Neural progenitor cell (in vitro differentiated cells): ENCODE measurements at regions not wholly inside any gene's neighbourhood (a gene's known extent, or its start where the extent isn't known, plus 50 kb on each side); places are given as distances from the start of the nearest gene placed in this dataset.

Source experiments
- DNase-seq: peaks from one replicate; pipeline ENCODE4 v3.0.0-alpha.2; 2016; ENCODE audit warnings: low spot score
- H2AFZ ChIP-seq: fragments of 200-600 bp; sonication (generic); replicated peaks from 2 replicates; pipeline ENCODE4 v1.6.1; 2016; ENCODE audit warnings: antibody characterized with exemption
- H3F3A ChIP-seq: fragments of 200-600 bp; sonication (generic); 2 replicates; pipeline ENCODE4 v1.6.1; 2016; ENCODE audit warnings: antibody characterized with exemption, low read depth
- H3K27ac ChIP-seq: fragments of 200-600 bp; sonication (generic); 2 replicates; pipeline ENCODE4 v1.5.1; 2016; ENCODE audit warnings: mild to moderate bottlenecking
- H3K27me3 ChIP-seq: fragments of 200-600 bp; sonication (generic); 2 replicates; pipeline ENCODE4 v1.6.1; 2016; ENCODE audit warnings: mild to moderate bottlenecking, moderate library complexity
- H3K36me3 ChIP-seq: fragments of 200-600 bp; sonication (generic); 2 replicates; pipeline ENCODE4 v1.5.1; 2016
- H3K4me1 ChIP-seq: fragments of 200-600 bp; sonication (generic); 2 replicates; pipeline ENCODE4 v1.6.1; 2016; ENCODE audit warnings: mixed run types
- H3K4me2 ChIP-seq: fragments of 200-600 bp; sonication (generic); 2 replicates; pipeline ENCODE4 v1.6.1; 2016
- H3K4me3 ChIP-seq: fragments of 200-600 bp; sonication (generic); 2 replicates; pipeline ENCODE4 v1.5.1; 2016
- H3K79me2 ChIP-seq: fragments of 200-600 bp; sonication (generic); 2 replicates; pipeline ENCODE4 v1.6.1; 2016; ENCODE audit warnings: low read depth
- H3K9ac ChIP-seq: fragments of 200-600 bp; sonication (generic); 2 replicates; pipeline ENCODE4 v1.6.1; 2016
- H3K9me3 ChIP-seq: fragments of 200-600 bp; sonication (generic); 2 replicates; pipeline ENCODE4 v1.5.1; 2016; ENCODE audit warnings: low read depth
- H4K20me1 ChIP-seq: fragments of 200-600 bp; sonication (generic); 2 replicates; pipeline ENCODE4 v1.6.1; 2016; ENCODE audit warnings: low read depth
- H3K27ac Mint-ChIP-seq: 3 replicates; pipeline ENCODE4 v1.8.0; 2021; ENCODE audit warnings: mixed read lengths
- H3K27me3 Mint-ChIP-seq: 2 replicates; pipeline ENCODE4 v1.8.0; 2022; ENCODE audit warnings: low read depth, mild to moderate bottlenecking, inconsistent platforms, moderate library complexity, mixed read lengths; ENCODE audit not compliant: insufficient read depth
- H3K36me3 Mint-ChIP-seq: 3 replicates; pipeline ENCODE4 v1.8.0; 2021; ENCODE audit warnings: mixed read lengths
- H3K4me1 Mint-ChIP-seq: 3 replicates; pipeline ENCODE4 v1.8.0; 2021; ENCODE audit warnings: mixed read lengths
- H3K4me3 Mint-ChIP-seq: 3 replicates; pipeline ENCODE4 v1.8.0; 2021; ENCODE audit warnings: mild to moderate bottlenecking, moderate library complexity, mixed read lengths
- H3K9me3 Mint-ChIP-seq: 3 replicates; pipeline ENCODE4 v1.8.0; 2020; ENCODE audit warnings: mixed read lengths
- EZH2 ChIP-seq: fragments of 200-600 bp; sonication (generic); IDR thresholded peaks from 2 replicates; pipeline ENCODE4 v1.6.1; 2017; ENCODE audit warnings: antibody characterized with exemption, mild to moderate bottlenecking, moderate library complexity
- EZH2phosphoT487 ChIP-seq: fragments of 200-600 bp; sonication (generic); IDR thresholded peaks from 2 replicates; pipeline ENCODE4 v1.6.1; 2017; ENCODE audit warnings: antibody characterized with exemption
- TF ChIP-seq, protein P1 (sequence below): fragments of 200-600 bp; sonication (generic); IDR thresholded peaks from 2 replicates; pipeline ENCODE4 v1.5.1; 2017; ENCODE audit warnings: antibody characterized with exemption, mild to moderate bottlenecking

GRCh38 chr15:38658431-38658830, 93.8 kb upstream of the RASGRP1 start:
- H3K27ac Mint-ChIP-seq = no peak overlapping the region

GRCh38 chr15:38660738-38661137, 96.1 kb upstream of the RASGRP1 start:
- H3K27me3 ChIP-seq = no peaks in the 10 kb centered on the region
- H3K27me3 Mint-ChIP-seq = no peaks in the 10 kb centered on the region
- no peak overlapping the region for H3K27ac ChIP-seq
- peaks cover 2% of the 10 kb centered on the region for H3K4me1 Mint-ChIP-seq
- H3K4me2 ChIP-seq = no peak overlapping the region
- DNase-seq = no peak
- H3K36me3 Mint-ChIP-seq = no peaks in the 10 kb centered on the region
- H3K9me3 Mint-ChIP-seq = no peaks in the 10 kb centered on the region
- H3K27ac Mint-ChIP-seq = peak overlapping the region; percentile 39
- no peak overlapping the region for H3K4me3 ChIP-seq
- H3K4me3 Mint-ChIP-seq = no peak overlapping the region
- H3K9ac ChIP-seq = no peak overlapping the region
- H3K9me3 ChIP-seq = no peaks in the 10 kb centered on the region
- H3K36me3 ChIP-seq = no peaks in the 10 kb centered on the region
- H4K20me1 ChIP-seq = no peaks in the 10 kb centered on the region
- no peaks in the 10 kb centered on the region for H3F3A ChIP-seq
- H2AFZ ChIP-seq = no peak overlapping the region
- no peaks in the 10 kb centered on the region for H3K4me1 ChIP-seq
- H3K79me2 ChIP-seq = no peaks in the 10 kb centered on the region
- TF ChIP-seq, protein P1, sequence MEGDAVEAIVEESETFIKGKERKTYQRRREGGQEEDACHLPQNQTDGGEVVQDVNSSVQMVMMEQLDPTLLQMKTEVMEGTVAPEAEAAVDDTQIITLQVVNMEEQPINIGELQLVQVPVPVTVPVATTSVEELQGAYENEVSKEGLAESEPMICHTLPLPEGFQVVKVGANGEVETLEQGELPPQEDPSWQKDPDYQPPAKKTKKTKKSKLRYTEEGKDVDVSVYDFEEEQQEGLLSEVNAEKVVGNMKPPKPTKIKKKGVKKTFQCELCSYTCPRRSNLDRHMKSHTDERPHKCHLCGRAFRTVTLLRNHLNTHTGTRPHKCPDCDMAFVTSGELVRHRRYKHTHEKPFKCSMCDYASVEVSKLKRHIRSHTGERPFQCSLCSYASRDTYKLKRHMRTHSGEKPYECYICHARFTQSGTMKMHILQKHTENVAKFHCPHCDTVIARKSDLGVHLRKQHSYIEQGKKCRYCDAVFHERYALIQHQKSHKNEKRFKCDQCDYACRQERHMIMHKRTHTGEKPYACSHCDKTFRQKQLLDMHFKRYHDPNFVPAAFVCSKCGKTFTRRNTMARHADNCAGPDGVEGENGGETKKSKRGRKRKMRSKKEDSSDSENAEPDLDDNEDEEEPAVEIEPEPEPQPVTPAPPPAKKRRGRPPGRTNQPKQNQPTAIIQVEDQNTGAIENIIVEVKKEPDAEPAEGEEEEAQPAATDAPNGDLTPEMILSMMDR = no peak
- TF ChIP-seq EZH2 = no peak
- TF ChIP-seq EZH2phosphoT487 = no peak

More at GRCh38 chr15:38658431-38658830, 93.8 kb upstream of the RASGRP1 start:
- no peak for DNase-seq
- H3K4me1 Mint-ChIP-seq = peaks cover 7% of the 10 kb centered on the region
- Histone ChIP-seq H3K9me3 (no peaks in the 10 kb centered on the region), H3K27me3 (no peaks in the 10 kb centered on the region), H3K4me1 (no peaks in the 10 kb centered on the region), H3K9ac (no peak overlapping the region), H4K20me1 (no peaks in the 10 kb centered on the region), H3K79me2 (no peaks in the 10 kb centered on the region), H2AFZ (no peak overlapping the region), H3K4me3 (no peak overlapping the region), H3F3A (no peaks in the 10 kb centered on the region), H3K4me2 (no peak overlapping the region), H3K36me3 (no peaks in the 10 kb centered on the region), H3K27ac (no peak overlapping the region)
- no peak overlapping the region for H3K4me3 Mint-ChIP-seq
- H3K36me3 Mint-ChIP-seq = no peaks in the 10 kb centered on the region
- no peaks in the 10 kb centered on the region for H3K9me3 Mint-ChIP-seq
- peaks cover 3% of the 10 kb centered on the region for H3K27me3 Mint-ChIP-seq
- TF ChIP-seq EZH2phosphoT487 (no peak), EZH2 (no peak)
- TF ChIP-seq, protein P1 = no peak

- H3K4me1 Mint-ChIP-seq = peaks cover 9% of the 10 kb centered on the region
- no peaks in the 10 kb centered on the region for H3K27me3 Mint-ChIP-seq
- H3F3A ChIP-seq = no peaks in the 10 kb centered on the region
- H3K27me3 ChIP-seq = no peaks in the 10 kb centered on the region
- no peaks in the 10 kb centered on the region for H3K79me2 ChIP-seq
- no peaks in the 10 kb centered on the region for H3K36me3 Mint-ChIP-seq
- no peaks in the 10 kb centered on the region for H3K4me1 ChIP-seq
- no peaks in the 10 kb centered on the region for H3K36me3 ChIP-seq
- no peak for DNase-seq
- no peak overlapping the region for H3K4me3 ChIP-seq
- no peaks in the 10 kb centered on the region for H3K9me3 Mint-ChIP-seq
- H3K4me2 ChIP-seq = no peak overlapping the region
- H3K9me3 ChIP-seq = no peaks in the 10 kb centered on the region
- TF ChIP-seq EZH2phosphoT487 (no peak), EZH2 (no peak)
- TF ChIP-seq, protein P1 = no peak
- no peak overlapping the region for H2AFZ ChIP-seq
- H3K27ac ChIP-seq = no peak overlapping the region
- H3K4me3 Mint-ChIP-seq = no peak overlapping the region
- H4K20me1 ChIP-seq = no peaks in the 10 kb centered on the region
- no peak overlapping the region for H3K9ac ChIP-seq
- H3K27ac Mint-ChIP-seq = no peak overlapping the region
These were observed 97.6 kb upstream of the RASGRP1 start for GRCh38 chr15:38662033-38662802.
